Spleen (tissue), 7 donors: ENCODE measurements at regions not wholly inside any gene's neighbourhood (a gene's known extent, or its start where the extent isn't known, plus 50 kb on each side); places are given as distances from the start of the nearest gene placed in this dataset.

ENCODE experiments used
- POLR2A ChIP-seq, 3 donors: fragments of 450-650 bp; IDR thresholded peaks; one replicate each; pipeline ENCODE4 v1.5.1; 2017; ENCODE audit warnings: antibody characterized with exemption in 3 of 3, mild to moderate bottlenecking in 1 of 3
- POLR2AphosphoS5 ChIP-seq, 3 donors: sonication (generic); formaldehyde crosslinking; IDR thresholded peaks; one replicate each; pipeline ENCODE4 v1.5.1; 2017; ENCODE audit warnings: antibody characterized with exemption in 3 of 3
- TF ChIP-seq, protein P1 (sequence below), 11 experiments: fragments of 200-600 bp in 7 of 11; fragments of 450-650 bp in 4 of 11; sonication (generic) in 4 of 11; IDR thresholded peaks in 8 of 11; conservative IDR thresholded peaks in 3 of 11; 1 replicate in 7 of 11; 2 replicates in 4 of 11; pipeline versions ENCODE4 v1.4.0 to v1.8.0; 2016 to 2021; ENCODE audit warnings: antibody characterized with exemption in 11 of 11, inconsistent platforms in 4 of 11, mild to moderate bottlenecking in 1 of 11
- donor health status: DM: no; HTN: no; CAD: no; lungs with moderate emphysema.
- donor health status: DM: no; HTN: no; CAD: no.
- donor health status: DM: no; HTN: no; CAD: no.

- TF ChIP-seq POLR2A (IDR thresholded peaks at IDR 0.05) (no peak), POLR2AphosphoS5 (IDR thresholded peaks at IDR 0.05) (no peak)
- TF ChIP-seq, protein P1, sequence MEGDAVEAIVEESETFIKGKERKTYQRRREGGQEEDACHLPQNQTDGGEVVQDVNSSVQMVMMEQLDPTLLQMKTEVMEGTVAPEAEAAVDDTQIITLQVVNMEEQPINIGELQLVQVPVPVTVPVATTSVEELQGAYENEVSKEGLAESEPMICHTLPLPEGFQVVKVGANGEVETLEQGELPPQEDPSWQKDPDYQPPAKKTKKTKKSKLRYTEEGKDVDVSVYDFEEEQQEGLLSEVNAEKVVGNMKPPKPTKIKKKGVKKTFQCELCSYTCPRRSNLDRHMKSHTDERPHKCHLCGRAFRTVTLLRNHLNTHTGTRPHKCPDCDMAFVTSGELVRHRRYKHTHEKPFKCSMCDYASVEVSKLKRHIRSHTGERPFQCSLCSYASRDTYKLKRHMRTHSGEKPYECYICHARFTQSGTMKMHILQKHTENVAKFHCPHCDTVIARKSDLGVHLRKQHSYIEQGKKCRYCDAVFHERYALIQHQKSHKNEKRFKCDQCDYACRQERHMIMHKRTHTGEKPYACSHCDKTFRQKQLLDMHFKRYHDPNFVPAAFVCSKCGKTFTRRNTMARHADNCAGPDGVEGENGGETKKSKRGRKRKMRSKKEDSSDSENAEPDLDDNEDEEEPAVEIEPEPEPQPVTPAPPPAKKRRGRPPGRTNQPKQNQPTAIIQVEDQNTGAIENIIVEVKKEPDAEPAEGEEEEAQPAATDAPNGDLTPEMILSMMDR (IDR thresholded peaks at IDR 0.05 in 8 of 11, conservative IDR thresholded peaks at IDR 0.05 in 3 of 11) = no peak
Observed at GRCh38 chr15:95557226-95558046, 773.1 kb upstream of the NR2F2 start.
